IMR-90 (cell line): ENCODE measurements at regions not wholly inside any gene's neighbourhood (a gene's known extent, or its start where the extent isn't known, plus 50 kb on each side); places are given as distances from the start of the nearest gene placed in this dataset.

Source experiments
- CEBPB ChIP-seq: IDR thresholded peaks from 2 replicates; pipeline ENCODE4 v1.6.1; 2012; ENCODE audit warnings: low read depth, low read length, improper control_type of control experiment
- CTCF ChIP-seq: conservative IDR thresholded peaks from 2 replicates; pipeline ENCODE4 v1.5.1; 2012; ENCODE audit warnings: mild to moderate bottlenecking, low read depth, low read length, improper control_type of control experiment
- POLR2A ChIP-seq: IDR thresholded peaks from 2 replicates; pipeline ENCODE4 v1.6.1; 2012; ENCODE audit warnings: mild to moderate bottlenecking, low read depth, low read length

GRCh38 chr13:74560325-74560724, 426.1 kb upstream of the KLF12 start:
- TF ChIP-seq CTCF, result no peak
- TF ChIP-seq POLR2A, result no peak
- TF ChIP-seq CEBPB, result no peak
